GM10266 (cell line): ENCODE measurements at regions not wholly inside any gene's neighbourhood (a gene's known extent, or its start where the extent isn't known, plus 50 kb on each side); places are given as distances from the start of the nearest gene placed in this dataset.

Experiments
- DNase-seq: peaks from one replicate; pipeline ENCODE4 v3.0.0; 2012; ENCODE audit errors: extremely low spot score
- CTCF ChIP-seq: IDR thresholded peaks from 2 replicates; pipeline ENCODE4 v1.5.1; 2012; ENCODE audit warnings: mild to moderate bottlenecking, low read depth; ENCODE audit not compliant: control insufficient read depth, insufficient read depth; ENCODE audit errors: missing control alignments

GRCh38 chr17:55585629-55586028 lies 74.4 kb upstream of the SMIM36 start:
- TF ChIP-seq CTCF, result peak; percentile 2
- DNase-seq, result no peak

GRCh38 chr17:55584861-55585260 lies 73.6 kb upstream of the SMIM36 start:
- TF ChIP-seq CTCF, result no peak
- DNase-seq, result no peak

- DNase-seq, result no peak
- TF ChIP-seq CTCF, result no peak
Observed at GRCh38 chr17:55584055-55584685, 72.9 kb upstream of the SMIM36 start.

GRCh38 chr17:55582897-55583296 lies 71.6 kb upstream of the SMIM36 start:
- DNase-seq, result no peak
- no peak for TF ChIP-seq CTCF

GRCh38 chr17:55580596-55581133 lies 69.4 kb upstream of the SMIM36 start:
- TF ChIP-seq CTCF, result no peak
- DNase-seq, result no peak

GRCh38 chr17:55577687-55578086 lies 66.4 kb upstream of the SMIM36 start:
- no peak for DNase-seq
- TF ChIP-seq CTCF, result no peak

GRCh38 chr17:55576996-55577586 lies 65.8 kb upstream of the SMIM36 start:
- no peak for TF ChIP-seq CTCF
- no peak for DNase-seq
